HCT116 (cell line): ENCODE measurements at regions not wholly inside any gene's neighbourhood (a gene's known extent, or its start where the extent isn't known, plus 50 kb on each side); places are given as distances from the start of the nearest gene placed in this dataset.

ENCODE experiments used
- CTCF ChIP-seq, 3 experiments: fragments of 200-600 bp in 1 of 3; sonication (generic) in 1 of 3; IDR thresholded peaks in 2 of 3; conservative IDR thresholded peaks in 1 of 3; 2 replicates each; pipeline ENCODE4 v1.5.1; 2012 to 2017; ENCODE audit warnings: low read depth in 2 of 3, low read length in 2 of 3, antibody characterized with exemption in 1 of 3, borderline replicate concordance in 1 of 3, control low read depth in 1 of 3, mild to moderate bottlenecking in 1 of 3, mixed read lengths in 1 of 3, mixed run types in 1 of 3, moderate library complexity in 1 of 3; ENCODE audit not compliant: insufficient read depth in 1 of 3
- JUND ChIP-seq: IDR thresholded peaks from 2 replicates; pipeline ENCODE4 v1.6.1; 2012
- MAX ChIP-seq: IDR thresholded peaks from 2 replicates; pipeline ENCODE4 v1.6.1; 2012
- POLR2A ChIP-seq: IDR thresholded peaks from 2 replicates; pipeline ENCODE4 v1.7.0; 2011; ENCODE audit warnings: borderline replicate concordance; ENCODE audit not compliant: insufficient read depth, insufficient read length; ENCODE audit errors: extremely low read depth
- POLR2AphosphoS5 ChIP-seq: IDR thresholded peaks from 2 replicates; pipeline ENCODE4 v1.6.1; 2011; ENCODE audit warnings: mild to moderate bottlenecking, low read depth, low read length, moderate library complexity
- REST ChIP-seq: IDR thresholded peaks from 2 replicates; pipeline ENCODE4 v1.6.1; 2012; ENCODE audit warnings: low read depth
- SIN3A ChIP-seq: IDR thresholded peaks from 2 replicates; pipeline ENCODE4 v1.6.1; 2012; ENCODE audit warnings: low read depth
- SRF ChIP-seq: IDR thresholded peaks from 2 replicates; pipeline ENCODE4 v1.6.1; 2012; ENCODE audit warnings: low read depth
- YY1 ChIP-seq: IDR thresholded peaks from 2 replicates; pipeline ENCODE4 v1.6.1; 2011; ENCODE audit warnings: low read length, low read depth, moderate library complexity, mild to moderate bottlenecking; ENCODE audit not compliant: insufficient replicate concordance; ENCODE audit errors: extremely low read depth
- ZBTB33 ChIP-seq: IDR thresholded peaks from 2 replicates; pipeline ENCODE4 v1.6.1; 2011; ENCODE audit warnings: mild to moderate bottlenecking, low read length, moderate library complexity; ENCODE audit not compliant: insufficient replicate concordance; ENCODE audit errors: extremely low read depth

GRCh38 chr4:16377887-16378286 lies 151.6 kb upstream of the TAPT1 start:
- TF ChIP-seq CTCF (IDR thresholded peaks at IDR 0.05 in 2 of 3, conservative IDR thresholded peaks at IDR 0.05 in 1 of 3; ENCODE audit: borderline replicate concordance in 1 of 3, insufficient read depth in 1 of 3, low read depth in 2 of 3, low read length in 2 of 3): no peak
- no peak for TF ChIP-seq YY1
- TF ChIP-seq POLR2A: no peak
- no peak for TF ChIP-seq JUND
- no peak for TF ChIP-seq POLR2AphosphoS5
- no peak for TF ChIP-seq ZBTB33
- no peak for TF ChIP-seq SIN3A
- no peak for TF ChIP-seq SRF
- no peak for TF ChIP-seq MAX
- no peak for TF ChIP-seq REST
